Brain microvascular endothelial cell (primary cell): ENCODE measurements at regions not wholly inside any gene's neighbourhood (a gene's known extent, or its start where the extent isn't known, plus 50 kb on each side); places are given as distances from the start of the nearest gene placed in this dataset.
A peak's percentile ranks its signal among the peaks of the same experiment; 100 is the strongest.

Experiments
- DNase-seq: peaks from one replicate; pipeline ENCODE4 v3.0.0-alpha.2; 2020
- H3K27ac ChIP-seq: fragments of 250-450 bp; sonication (Bioruptor Pico); 2 replicates; pipeline ENCODE4 v1.5.1; 2020; ENCODE audit warnings: mild to moderate bottlenecking, moderate library complexity
- H3K27me3 ChIP-seq: fragments of 250-450 bp; sonication (Bioruptor Pico); replicated peaks from 2 replicates; pipeline ENCODE4 v1.5.1; 2020; ENCODE audit warnings: mild to moderate bottlenecking
- H3K36me3 ChIP-seq: fragments of 250-450 bp; sonication (Bioruptor Pico); replicated peaks from 2 replicates; pipeline ENCODE4 v1.5.1; 2020; ENCODE audit warnings: mild to moderate bottlenecking
- H3K4me3 ChIP-seq: 2 replicates; pipeline ENCODE4 v1.5.1; 2011; ENCODE audit warnings: low read depth, mild to moderate bottlenecking, control low read depth, low read length, moderate library complexity
- CTCF ChIP-seq: IDR thresholded peaks from 2 replicates; pipeline ENCODE4 v1.5.1; 2011; ENCODE audit warnings: low read depth, mild to moderate bottlenecking, moderate library complexity, low read length, control low read depth, inconsistent platforms; ENCODE audit errors: missing control alignments
- in situ Hi-C: cut with HindIII; loops from 2 replicates; pipeline ENCODE4 v1.10.0; 2017; ENCODE audit warnings: low sequenced_read_pairs, low pct_ligation_motif_present

GRCh38 chr17:79202480-79202879, 127.9 kb downstream of the ENGASE start:
- Histone ChIP-seq H3K4me3 (no peak overlapping the region), H3K27me3 (no peaks in the 10 kb centered on the region), H3K36me3 (no peaks in the 10 kb centered on the region), H3K27ac (no peak overlapping the region)
- TF ChIP-seq CTCF = no peak
- DNase-seq = no peak
- in situ Hi-C loops = no loop called here

GRCh38 chr17:79201536-79202227, 127.1 kb downstream of the ENGASE start:
- peak; percentile 23 for DNase-seq
- TF ChIP-seq CTCF = no peak
- in situ Hi-C loops = no loop called here
- Histone ChIP-seq H3K27ac (no peak overlapping the region), H3K4me3 (no peak overlapping the region), H3K36me3 (no peaks in the 10 kb centered on the region), H3K27me3 (no peaks in the 10 kb centered on the region)

- in situ Hi-C loops = no loop called here
- H3K4me3 ChIP-seq = no peak overlapping the region
- no peaks in the 10 kb centered on the region for H3K36me3 ChIP-seq
- H3K27me3 ChIP-seq = no peaks in the 10 kb centered on the region
- no peak for DNase-seq
- no peak overlapping the region for H3K27ac ChIP-seq
- TF ChIP-seq CTCF = no peak
These were observed 126.5 kb downstream of the ENGASE start for GRCh38 chr17:79201119-79201518.

- Histone ChIP-seq H3K4me3 (no peak overlapping the region), H3K36me3 (no peaks in the 10 kb centered on the region), H3K27ac (no peak overlapping the region), H3K27me3 (peaks cover 4% of the 10 kb centered on the region)
- no peak for DNase-seq
- TF ChIP-seq CTCF = no peak
- in situ Hi-C loops = no loop called here
These were observed 122.3 kb downstream of the ENGASE start for GRCh38 chr17:79196913-79197312.

GRCh38 chr17:79192503-79193351, 118.1 kb downstream of the ENGASE start:
- H3K36me3 ChIP-seq = no peaks in the 10 kb centered on the region
- H3K27me3 ChIP-seq = peaks cover 22% of the 10 kb centered on the region
- peak; percentile 11 for DNase-seq
- in situ Hi-C loops = no loop called here
- no peak for TF ChIP-seq CTCF
- no peak overlapping the region for H3K27ac ChIP-seq
- H3K4me3 ChIP-seq = no peak overlapping the region
